ENCODE measurements at regions not wholly inside any gene's neighbourhood (a gene's known extent, or its start where the extent isn't known, plus 50 kb on each side); places are given as distances from the start of the nearest gene placed in this dataset.

- CTCF ChIA-PET, result no interaction called here
- Mint-ChIP-seq H3K27ac (no peak overlapping the region), H3K4me3 (no peak overlapping the region), H3K36me3 (ENCODE audit: low read depth) (no peaks in the 10 kb centered on the region), H3K4me1 (ENCODE audit: low read depth) (no peaks in the 10 kb centered on the region), H3K27me3 (no peaks in the 10 kb centered on the region), H3K9me3 (peaks cover 9% of the 10 kb centered on the region)
- Histone ChIP-seq H3K9me3 (ENCODE audit: control insufficient read depth in 1 of 2, insufficient read depth in 1 of 2, low read length in 2 of 2) (peaks cover 0 to 6% of the 10 kb centered on the region in 2 experiments), H3K27me3 (ENCODE audit: control insufficient read depth in 1 of 2, insufficient read depth in 2 of 2, low read length in 2 of 2) (no peaks in the 10 kb centered on the region), H3K36me3 (ENCODE audit: insufficient read depth, low read length) (no peaks in the 10 kb centered on the region), H3K4me1 (ENCODE audit: insufficient read depth, low read length) (no peaks in the 10 kb centered on the region), H3K27ac (ENCODE audit: low read depth in 1 of 2, low read length in 2 of 2) (no peak overlapping the region), H3K4me3 (ENCODE audit: low read length) (no peak overlapping the region)
- intact Hi-C loops (cut with DNase I, micrococcal nuclease), result no loop called here
- no peak for TF ChIP-seq CTCF (IDR thresholded peaks at IDR 0.05)
- DNase-seq (no peak), ATAC-seq (ENCODE audit: poor library complexity) (no peak)
- POLR2A ChIA-PET, result no interaction called here
Measured at GRCh38 chr5:66518052-66518451, 78.1 kb upstream of the MAST4 start.

GRCh38 chr5:66518753-66519152, 77.4 kb upstream of the MAST4 start:
- Histone ChIP-seq H3K4me1 (ENCODE audit: insufficient read depth, low read length) (no peaks in the 10 kb centered on the region), H3K9me3 (ENCODE audit: control insufficient read depth in 1 of 2, insufficient read depth in 1 of 2, low read length in 2 of 2) (peaks cover 0 to 6% of the 10 kb centered on the region in 2 experiments), H3K4me3 (ENCODE audit: low read length) (no peak overlapping the region), H3K36me3 (ENCODE audit: insufficient read depth, low read length) (no peaks in the 10 kb centered on the region), H3K27ac (ENCODE audit: low read depth in 1 of 2, low read length in 2 of 2) (no peak overlapping the region), H3K27me3 (ENCODE audit: control insufficient read depth in 1 of 2, insufficient read depth in 2 of 2, low read length in 2 of 2) (no peaks in the 10 kb centered on the region)
- no peak overlapping the region for H3K4me3 Mint-ChIP-seq
- POLR2A ChIA-PET, result no interaction called here
- DNase-seq (no peak), ATAC-seq (ENCODE audit: poor library complexity) (no peak)
- H3K9me3 Mint-ChIP-seq, result peaks cover 9% of the 10 kb centered on the region
- intact Hi-C loops (cut with DNase I, micrococcal nuclease), result no loop called here
- no peaks in the 10 kb centered on the region for H3K36me3 Mint-ChIP-seq (ENCODE audit: low read depth)
- H3K27ac Mint-ChIP-seq, result no peak overlapping the region
- CTCF ChIA-PET, result no interaction called here
- no peaks in the 10 kb centered on the region for H3K27me3 Mint-ChIP-seq
- no peaks in the 10 kb centered on the region for H3K4me1 Mint-ChIP-seq (ENCODE audit: low read depth)
- TF ChIP-seq CTCF (IDR thresholded peaks at IDR 0.05), result no peak

- Mint-ChIP-seq H3K27me3 (peaks cover 6% of the 10 kb centered on the region), H3K4me1 (ENCODE audit: low read depth) (no peaks in the 10 kb centered on the region), H3K4me3 (no peak overlapping the region), H3K36me3 (ENCODE audit: low read depth) (no peaks in the 10 kb centered on the region), H3K27ac (no peak overlapping the region), H3K9me3 (peaks cover 9% of the 10 kb centered on the region)
- ATAC-seq (ENCODE audit: poor library complexity), result no peak
- no peaks in the 10 kb centered on the region for H3K27me3 ChIP-seq (ENCODE audit: control insufficient read depth in 1 of 2, insufficient read depth in 2 of 2, low read length in 2 of 2)
- no peak overlapping the region for H3K4me3 ChIP-seq (ENCODE audit: low read length)
- intact Hi-C loops (cut with DNase I, micrococcal nuclease), result no loop called here
- no peak overlapping the region for H3K27ac ChIP-seq (ENCODE audit: low read depth in 1 of 2, low read length in 2 of 2)
- CTCF ChIA-PET, result no interaction called here
- no peaks in the 10 kb centered on the region for H3K36me3 ChIP-seq (ENCODE audit: insufficient read depth, low read length)
- POLR2A ChIA-PET, result no interaction called here
- no peak for DNase-seq
- TF ChIP-seq CTCF (IDR thresholded peaks at IDR 0.05), result no peak
- no peaks in the 10 kb centered on the region for H3K4me1 ChIP-seq (ENCODE audit: insufficient read depth, low read length)
- H3K9me3 ChIP-seq (ENCODE audit: control insufficient read depth in 1 of 2, insufficient read depth in 1 of 2, low read length in 2 of 2), result peaks cover 0 to 6% of the 10 kb centered on the region in 2 experiments
Measured at GRCh38 chr5:66519626-66520025, 76.6 kb upstream of the MAST4 start.
